GM21717 (cell line): ENCODE measurements at regions not wholly inside any gene's neighbourhood (a gene's known extent, or its start where the extent isn't known, plus 50 kb on each side); places are given as distances from the start of the nearest gene placed in this dataset.

Experiments
- ATAC-seq: cut with Tn5 transposase; IDR thresholded peaks from one replicate; pipeline ENCODE4 v1.9.1; 2021; ENCODE audit warnings: mild to moderate bottlenecking, moderate library complexity; ENCODE audit not compliant: unreplicated experiment

- ATAC-seq: no peak
Measured at GRCh38 chr1:239816081-239816782, 275.5 kb upstream of the FMN2 start.

GRCh38 chr1:239817276-239817675 is 274.4 kb upstream of the FMN2 start:
- ATAC-seq: no peak

GRCh38 chr1:239817801-239818200 is 273.9 kb upstream of the FMN2 start:
- no peak for ATAC-seq

- ATAC-seq: no peak
Measured at GRCh38 chr1:239819096-239819495, 272.6 kb upstream of the FMN2 start.

GRCh38 chr1:239819756-239820250 is 271.9 kb upstream of the FMN2 start:
- no peak for ATAC-seq

GRCh38 chr1:239823852-239824251 is 267.8 kb upstream of the FMN2 start:
- no peak for ATAC-seq

- no peak for ATAC-seq
Measured at GRCh38 chr1:239826211-239826610, 265.5 kb upstream of the FMN2 start.

GRCh38 chr1:239826736-239827135 is 264.9 kb upstream of the FMN2 start:
- no peak for ATAC-seq

- ATAC-seq: no peak
Measured at GRCh38 chr1:239829535-239829934, 262.1 kb upstream of the FMN2 start.

- ATAC-seq: no peak
Measured at GRCh38 chr1:239831577-239832355, 259.9 kb upstream of the FMN2 start.

- ATAC-seq: no peak
Measured at GRCh38 chr1:239833723-239834122, 258.0 kb upstream of the FMN2 start.

- ATAC-seq: no peak
Measured at GRCh38 chr1:239835946-239836440, 255.7 kb upstream of the FMN2 start.

- ATAC-seq: no peak
Measured at GRCh38 chr1:239840336-239840735, 251.3 kb upstream of the FMN2 start.

- no peak for ATAC-seq
Measured at GRCh38 chr1:239840790-239841189, 250.9 kb upstream of the FMN2 start.

- ATAC-seq: no peak
Measured at GRCh38 chr1:239841631-239842030, 250.1 kb upstream of the FMN2 start.

- no peak for ATAC-seq
Measured at GRCh38 chr1:239843541-239843940, 248.1 kb upstream of the FMN2 start.

GRCh38 chr1:239844833-239845232 is 246.8 kb upstream of the FMN2 start:
- ATAC-seq: no peak

GRCh38 chr1:239854922-239855321 is 236.8 kb upstream of the FMN2 start:
- ATAC-seq: no peak

- ATAC-seq: no peak
Measured at GRCh38 chr1:239856067-239856466, 235.6 kb upstream of the FMN2 start.

- ATAC-seq: no peak
Measured at GRCh38 chr1:239856924-239857323, 234.8 kb upstream of the FMN2 start.

GRCh38 chr1:239858057-239858456 is 233.6 kb upstream of the FMN2 start:
- ATAC-seq: no peak

- ATAC-seq: no peak
Measured at GRCh38 chr1:239858529-239858928, 233.2 kb upstream of the FMN2 start.
